GM23338 (cell line): ENCODE measurements at regions not wholly inside any gene's neighbourhood (a gene's known extent, or its start where the extent isn't known, plus 50 kb on each side); places are given as distances from the start of the nearest gene placed in this dataset.

ENCODE experiments used
- ATAC-seq: fragments of 200-7000 bp; cut with Tn5 transposase; 3 replicates; pipeline ENCODE4 v1.9.1; 2020
- DNase-seq: peaks from one replicate; pipeline ENCODE4 v3.0.0-alpha.2; 2015; ENCODE audit warnings: low spot score
- H2AFZ ChIP-seq: fragments of 200-600 bp; sonication (generic); 2 replicates; pipeline ENCODE4 v1.8.0; 2016; ENCODE audit warnings: antibody characterized with exemption, mild to moderate bottlenecking, moderate library complexity
- H3F3A ChIP-seq: fragments of 200-600 bp; sonication (generic); replicated peaks from 2 replicates; pipeline ENCODE4 v1.8.0; 2017; ENCODE audit warnings: antibody characterized with exemption, mixed run types, low read depth
- H3K27ac ChIP-seq: fragments of 200-600 bp; sonication (generic); 2 replicates; pipeline ENCODE4 v1.6.1; 2016; ENCODE audit warnings: low read depth
- H3K27me3 ChIP-seq: fragments of 200-600 bp; sonication (generic); 2 replicates; pipeline ENCODE4 v1.8.0; 2016; ENCODE audit warnings: mild to moderate bottlenecking, mixed run types, moderate library complexity; ENCODE audit not compliant: insufficient read depth
- H3K36me3 ChIP-seq: fragments of 200-600 bp; sonication (generic); 2 replicates; pipeline ENCODE4 v1.8.0; 2016; ENCODE audit warnings: mild to moderate bottlenecking; ENCODE audit not compliant: insufficient read depth
- H3K4me1 ChIP-seq: fragments of 200-600 bp; sonication (generic); 2 replicates; pipeline ENCODE4 v1.8.0; 2016; ENCODE audit warnings: mild to moderate bottlenecking, moderate library complexity; ENCODE audit not compliant: insufficient read depth
- H3K4me2 ChIP-seq: fragments of 200-600 bp; sonication (generic); 2 replicates; pipeline ENCODE4 v1.7.1; 2017; ENCODE audit warnings: mixed run types
- H3K4me3 ChIP-seq: fragments of 200-600 bp; sonication (generic); 2 replicates; pipeline ENCODE4 v1.6.1; 2016; ENCODE audit warnings: mixed run types
- H3K79me2 ChIP-seq: fragments of 200-600 bp; sonication (generic); replicated peaks from 2 replicates; pipeline ENCODE4 v1.8.0; 2017; ENCODE audit warnings: mild to moderate bottlenecking; ENCODE audit not compliant: insufficient read depth
- H3K9me2 ChIP-seq: fragments of 200-600 bp; sonication (generic); 2 replicates; pipeline ENCODE4 v1.8.0; 2017; ENCODE audit not compliant: insufficient read depth
- H4K20me1 ChIP-seq: fragments of 200-600 bp; sonication (generic); replicated peaks from 2 replicates; pipeline ENCODE4 v1.8.0; 2017; ENCODE audit warnings: mild to moderate bottlenecking; ENCODE audit not compliant: insufficient read depth
- H3K27ac Mint-ChIP-seq: 2 replicates; pipeline ENCODE4 v1.8.0; 2020; ENCODE audit warnings: inconsistent platforms, mild to moderate bottlenecking, moderate library complexity, mixed read lengths
- H3K27me3 Mint-ChIP-seq: 3 replicates; pipeline ENCODE4 v1.8.0; 2022; ENCODE audit warnings: low read depth, mild to moderate bottlenecking, moderate library complexity, mixed read lengths, inconsistent platforms; ENCODE audit not compliant: insufficient read depth, poor library complexity
- H3K36me3 Mint-ChIP-seq: 3 replicates; pipeline ENCODE4 v1.8.0; 2021; ENCODE audit warnings: low read depth, mild to moderate bottlenecking, inconsistent platforms, moderate library complexity, mixed read lengths
- H3K4me1 Mint-ChIP-seq: 3 replicates; pipeline ENCODE4 v1.8.0; 2020; ENCODE audit warnings: mild to moderate bottlenecking, inconsistent platforms, mixed read lengths
- H3K4me3 Mint-ChIP-seq: 3 replicates; pipeline ENCODE4 v1.8.0; 2021; ENCODE audit warnings: moderate library complexity, mild to moderate bottlenecking, inconsistent platforms, mixed read lengths
- H3K9me3 Mint-ChIP-seq: 3 replicates; pipeline ENCODE4 v1.8.0; 2020; ENCODE audit warnings: moderate library complexity, mild to moderate bottlenecking, inconsistent platforms, mixed read lengths
- CREB1 ChIP-seq: fragments of 250-450 bp; sonication (Bioruptor Pico); IDR thresholded peaks from 2 replicates; pipeline ENCODE4 v1.5.0; 2020; ENCODE audit warnings: low read depth, mild to moderate bottlenecking, moderate library complexity
- ETS1 ChIP-seq: IDR thresholded peaks from 2 replicates; pipeline ENCODE4 v1.6.1; 2016; ENCODE audit warnings: antibody characterized with exemption
- EZH2phosphoT487 ChIP-seq: fragments of 200-600 bp; sonication (generic); IDR thresholded peaks from one replicate; pipeline ENCODE4 v1.8.1; 2018; ENCODE audit warnings: antibody characterized with exemption; ENCODE audit not compliant: unreplicated experiment
- NANOG ChIP-seq: IDR thresholded peaks from 2 replicates; pipeline ENCODE4 v1.6.1; 2016; ENCODE audit warnings: antibody characterized with exemption, borderline replicate concordance
- POLR2AphosphoS5 ChIP-seq: IDR thresholded peaks from 2 replicates; pipeline ENCODE4 v1.6.1; 2016; ENCODE audit warnings: antibody characterized with exemption, low read depth
- REST ChIP-seq: IDR thresholded peaks from one replicate; pipeline ENCODE4 v1.6.1; 2018; ENCODE audit warnings: antibody characterized with exemption; ENCODE audit not compliant: unreplicated experiment
- ZNF114 ChIP-seq: fragments of 250-450 bp; sonication (Bioruptor Pico); IDR thresholded peaks from 2 replicates; pipeline ENCODE4 v1.5.0; 2020; ENCODE audit warnings: mild to moderate bottlenecking, moderate library complexity
- ZNF331 ChIP-seq: fragments of 250-450 bp; sonication (Bioruptor Pico); IDR thresholded peaks from 2 replicates; pipeline ENCODE4 v1.5.0; 2020; ENCODE audit warnings: low read depth, mild to moderate bottlenecking, moderate library complexity
- ZNF462 ChIP-seq: fragments of 250-450 bp; sonication (Bioruptor Pico); IDR thresholded peaks from 2 replicates; pipeline ENCODE4 v1.5.0; 2020; ENCODE audit warnings: mild to moderate bottlenecking, moderate library complexity
- TF ChIP-seq, protein P1 (sequence below), 2 experiments: fragments of 200-600 bp in 1 of 2; sonication (generic) in 1 of 2; conservative IDR thresholded peaks; 2 replicates each; pipeline versions ENCODE4 v1.5.1 to v1.6.1; 2016 to 2017; ENCODE audit warnings: antibody characterized with exemption in 2 of 2, low read depth in 2 of 2, mild to moderate bottlenecking in 2 of 2, moderate library complexity in 1 of 2

GRCh38 chr10:36666451-36666850 lies 458.9 kb upstream of the ANKRD30A start:
- no peaks in the 10 kb centered on the region for H3K36me3 Mint-ChIP-seq
- Histone ChIP-seq H3K27ac (no peak overlapping the region), H3K4me2 (no peak overlapping the region), H3K4me1 (no peaks in the 10 kb centered on the region), H3K36me3 (no peaks in the 10 kb centered on the region), H3F3A (no peaks in the 10 kb centered on the region), H3K27me3 (no peaks in the 10 kb centered on the region), H4K20me1 (no peaks in the 10 kb centered on the region), H2AFZ (no peak overlapping the region), H3K4me3 (no peak overlapping the region), H3K9me2 (peaks cover 12% of the 10 kb centered on the region; the same call in 1 of the 2 replicates), H3K79me2 (no peaks in the 10 kb centered on the region)
- DNase-seq (no peak), ATAC-seq (no peak)
- no peak overlapping the region for H3K27ac Mint-ChIP-seq
- peaks cover 7% of the 10 kb centered on the region for H3K27me3 Mint-ChIP-seq
- no peak overlapping the region for H3K4me3 Mint-ChIP-seq
- TF ChIP-seq ZNF462 (CRISPR knock-in tag) (no peak), ZNF114 (CRISPR knock-in tag) (no peak), EZH2phosphoT487 (no peak)
- H3K9me3 Mint-ChIP-seq = peaks cover 4% of the 10 kb centered on the region; the same call in 1 of the 3 replicates
- no peaks in the 10 kb centered on the region for H3K4me1 Mint-ChIP-seq

GRCh38 chr10:36662571-36662970 lies 462.8 kb upstream of the ANKRD30A start:
- no peak for ATAC-seq
- no peak overlapping the region for H3K4me3 Mint-ChIP-seq
- TF ChIP-seq CREB1 = no peak
- TF ChIP-seq NANOG = no peak
- no peak for TF ChIP-seq EZH2phosphoT487
- TF ChIP-seq ZNF331 = no peak
- TF ChIP-seq REST = no peak
- TF ChIP-seq, protein P1, sequence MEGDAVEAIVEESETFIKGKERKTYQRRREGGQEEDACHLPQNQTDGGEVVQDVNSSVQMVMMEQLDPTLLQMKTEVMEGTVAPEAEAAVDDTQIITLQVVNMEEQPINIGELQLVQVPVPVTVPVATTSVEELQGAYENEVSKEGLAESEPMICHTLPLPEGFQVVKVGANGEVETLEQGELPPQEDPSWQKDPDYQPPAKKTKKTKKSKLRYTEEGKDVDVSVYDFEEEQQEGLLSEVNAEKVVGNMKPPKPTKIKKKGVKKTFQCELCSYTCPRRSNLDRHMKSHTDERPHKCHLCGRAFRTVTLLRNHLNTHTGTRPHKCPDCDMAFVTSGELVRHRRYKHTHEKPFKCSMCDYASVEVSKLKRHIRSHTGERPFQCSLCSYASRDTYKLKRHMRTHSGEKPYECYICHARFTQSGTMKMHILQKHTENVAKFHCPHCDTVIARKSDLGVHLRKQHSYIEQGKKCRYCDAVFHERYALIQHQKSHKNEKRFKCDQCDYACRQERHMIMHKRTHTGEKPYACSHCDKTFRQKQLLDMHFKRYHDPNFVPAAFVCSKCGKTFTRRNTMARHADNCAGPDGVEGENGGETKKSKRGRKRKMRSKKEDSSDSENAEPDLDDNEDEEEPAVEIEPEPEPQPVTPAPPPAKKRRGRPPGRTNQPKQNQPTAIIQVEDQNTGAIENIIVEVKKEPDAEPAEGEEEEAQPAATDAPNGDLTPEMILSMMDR (conservative IDR thresholded peaks at IDR 0.05; ENCODE audit: low read depth in 2 of 2) = no peak
- TF ChIP-seq POLR2AphosphoS5 = no peak
- TF ChIP-seq ETS1 = no peak

More at GRCh38 chr10:36662571-36662970, 462.8 kb upstream of the ANKRD30A start:
- no peaks in the 10 kb centered on the region for H4K20me1 ChIP-seq
- H3K4me1 ChIP-seq = no peaks in the 10 kb centered on the region
- no peak overlapping the region for H2AFZ ChIP-seq
- DNase-seq = no peak
- H3K9me2 ChIP-seq = peaks cover 12% of the 10 kb centered on the region; the same call in 1 of the 2 replicates
- Mint-ChIP-seq H3K4me1 (no peaks in the 10 kb centered on the region), H3K9me3 (peaks cover 4% of the 10 kb centered on the region; the same call in 1 of the 3 replicates), H3K27me3 (peaks cover 5% of the 10 kb centered on the region), H3K27ac (peak overlapping the region; percentile 74; the same call in 1 of the 2 replicates), H3K36me3 (no peaks in the 10 kb centered on the region)
- no peak overlapping the region for H3K27ac ChIP-seq
- no peak overlapping the region for H3K4me2 ChIP-seq
- H3K36me3 ChIP-seq = no peaks in the 10 kb centered on the region
- H3K27me3 ChIP-seq = no peaks in the 10 kb centered on the region
- H3K79me2 ChIP-seq = no peaks in the 10 kb centered on the region
- no peaks in the 10 kb centered on the region for H3F3A ChIP-seq
- no peak overlapping the region for H3K4me3 ChIP-seq
